Esophagus muscularis mucosa (tissue), 4 donors: ENCODE measurements at regions not wholly inside any gene's neighbourhood (a gene's known extent, or its start where the extent isn't known, plus 50 kb on each side); places are given as distances from the start of the nearest gene placed in this dataset.

Experiments
- DNase-seq: peaks from one replicate; pipeline ENCODE4 v3.0.0-alpha.2; 2017; ENCODE audit errors: extremely low spot score
- H3K27ac ChIP-seq, 4 donors: fragments of 200-600 bp; sonication (generic); replicated peaks in 1 of 4; 1 replicate in 3 of 4; 2 replicates in 1 of 4; pipeline ENCODE4 v1.5.1; 2016 to 2019; ENCODE audit warnings: mild to moderate bottlenecking in 1 of 4
- H3K27me3 ChIP-seq, 4 donors: fragments of 200-600 bp; sonication (generic); one replicate each; pipeline versions ENCODE4 v1.5.1 to v1.6.0; 2016 to 2019
- H3K36me3 ChIP-seq, 4 donors: fragments of 200-600 bp; sonication (generic); one replicate each; pipeline ENCODE4 v1.5.1; 2016 to 2019
- H3K4me1 ChIP-seq, 4 donors: fragments of 200-600 bp; sonication (generic); one replicate each; pipeline ENCODE4 v1.5.1; 2016 to 2019
- H3K4me3 ChIP-seq, 4 donors: fragments of 200-600 bp; sonication (generic); 1 replicate in 2 of 4; 2 replicates in 2 of 4; pipeline ENCODE4 v1.5.1; 2016 to 2019; ENCODE audit warnings: mild to moderate bottlenecking in 4 of 4, moderate library complexity in 1 of 4
- H3K9me3 ChIP-seq, 4 donors: fragments of 200-600 bp; sonication (generic); 1 replicate in 3 of 4; 2 replicates in 1 of 4; pipeline ENCODE4 v1.5.1; 2016 to 2019
- CTCF ChIP-seq, 3 experiments: fragments of 200-600 bp in 2 of 3; fragments of 450-650 bp in 1 of 3; sonication (generic) in 2 of 3; IDR thresholded peaks; one replicate each; pipeline ENCODE4 v1.5.1; 2017 to 2019; ENCODE audit warnings: antibody characterized with exemption in 3 of 3, mild to moderate bottlenecking in 2 of 3, moderate library complexity in 1 of 3
- EP300 ChIP-seq: sonication (generic); formaldehyde crosslinking; IDR thresholded peaks from one replicate; pipeline ENCODE4 v1.6.1; 2017; ENCODE audit warnings: antibody characterized with exemption
- POLR2A ChIP-seq: fragments of 450-650 bp; IDR thresholded peaks from one replicate; pipeline ENCODE4 v1.6.1; 2017; ENCODE audit warnings: antibody characterized with exemption, moderate library complexity, mild to moderate bottlenecking, low read depth
- POLR2AphosphoS5 ChIP-seq, 2 donors: sonication (generic); formaldehyde crosslinking; IDR thresholded peaks; one replicate each; pipeline ENCODE4 v1.6.1; 2017; ENCODE audit warnings: antibody characterized with exemption in 2 of 2
- WGBS: methylation state at CpG from one replicate; pipeline ENCODE4 v1.1.5; 2018; 5-methylcytosine and 5-hydroxymethylcytosine counted together
- intact Hi-C: fragments of 100-400 bp; cut with DNase I; formaldehyde crosslinking; loops from one replicate; pipeline ENCODE4 v1.15.1; 2023

- no peak overlapping the region for H3K27ac ChIP-seq
- no peaks in the 10 kb centered on the region for H3K9me3 ChIP-seq
- WGBS: 88% methylated on average over 5 of the region's 5 CpGs
- no peaks in the 10 kb centered on the region for H3K4me1 ChIP-seq
- no peaks in the 10 kb centered on the region for H3K36me3 ChIP-seq
- no peak for DNase-seq
- TF ChIP-seq POLR2AphosphoS5 (IDR thresholded peaks at IDR 0.05): no peak
- TF ChIP-seq POLR2A: no peak
- no peak for TF ChIP-seq EP300
- no peak for TF ChIP-seq CTCF (IDR thresholded peaks at IDR 0.05)
- no peak overlapping the region for H3K4me3 ChIP-seq
- intact Hi-C loops: no loop called here
- H3K27me3 ChIP-seq: no peaks in the 10 kb centered on the region
Observed at GRCh38 chr2:53584986-53585385, 182.6 kb upstream of the CHAC2 start.

- 93% methylated on average over 3 of the region's 3 CpGs for WGBS
- H3K27ac ChIP-seq: no peak overlapping the region
- intact Hi-C loops: no loop called here
- H3K4me1 ChIP-seq: no peaks in the 10 kb centered on the region
- H3K36me3 ChIP-seq: no peaks in the 10 kb centered on the region
- DNase-seq: no peak
- no peaks in the 10 kb centered on the region for H3K9me3 ChIP-seq
- H3K4me3 ChIP-seq: no peak overlapping the region
- no peak for TF ChIP-seq POLR2AphosphoS5 (IDR thresholded peaks at IDR 0.05)
- TF ChIP-seq EP300: no peak
- TF ChIP-seq POLR2A: no peak
- TF ChIP-seq CTCF (IDR thresholded peaks at IDR 0.05): no peak
- no peaks in the 10 kb centered on the region for H3K27me3 ChIP-seq
Observed at GRCh38 chr2:53583583-53583982, 184.0 kb upstream of the CHAC2 start.

GRCh38 chr2:53582556-53582955, 185.0 kb upstream of the CHAC2 start:
- no peak for DNase-seq
- Histone ChIP-seq H3K36me3 (no peaks in the 10 kb centered on the region), H3K27me3 (no peaks in the 10 kb centered on the region), H3K4me3 (no peak overlapping the region), H3K4me1 (no peaks in the 10 kb centered on the region), H3K9me3 (no peaks in the 10 kb centered on the region), H3K27ac (no peak overlapping the region)
- no peak for TF ChIP-seq CTCF (IDR thresholded peaks at IDR 0.05)
- no peak for TF ChIP-seq POLR2A
- WGBS: 69% methylated on average over 2 of the region's 2 CpGs
- intact Hi-C loops: no loop called here

GRCh38 chr2:53576166-53576565, 191.4 kb upstream of the CHAC2 start:
- H3K36me3 ChIP-seq: no peaks in the 10 kb centered on the region
- TF ChIP-seq CTCF (IDR thresholded peaks at IDR 0.05) (no peak), POLR2AphosphoS5 (IDR thresholded peaks at IDR 0.05) (no peak), POLR2A (no peak), EP300 (no peak)
- intact Hi-C loops: no loop called here
- H3K9me3 ChIP-seq: no peaks in the 10 kb centered on the region
- no peak overlapping the region for H3K27ac ChIP-seq
- no peak overlapping the region for H3K4me3 ChIP-seq
- DNase-seq: no peak
- WGBS: 48% methylated on average over 3 of the region's 3 CpGs
- no peaks in the 10 kb centered on the region for H3K4me1 ChIP-seq
- no peaks in the 10 kb centered on the region for H3K27me3 ChIP-seq

GRCh38 chr2:53575721-53576124, 191.9 kb upstream of the CHAC2 start:
- no peak for DNase-seq
- no peaks in the 10 kb centered on the region for H3K4me1 ChIP-seq
- intact Hi-C loops: no loop called here
- no peak overlapping the region for H3K27ac ChIP-seq
- TF ChIP-seq CTCF (IDR thresholded peaks at IDR 0.05) (no peak), POLR2AphosphoS5 (IDR thresholded peaks at IDR 0.05) (no peak), EP300 (no peak), POLR2A (no peak)
- H3K36me3 ChIP-seq: no peaks in the 10 kb centered on the region
- H3K4me3 ChIP-seq: peak overlapping the region in 1 of 4 donors; percentile 8
- H3K27me3 ChIP-seq: no peaks in the 10 kb centered on the region
- H3K9me3 ChIP-seq: no peaks in the 10 kb centered on the region
- 70% methylated on average over 6 of the region's 6 CpGs for WGBS
